ENCODE measurements at regions not wholly inside any gene's neighbourhood (a gene's known extent, or its start where the extent isn't known, plus 50 kb on each side); places are given as distances from the start of the nearest gene placed in this dataset.

GRCh38 chr7:82507365-82507975, 63.9 kb upstream of the CACNA2D1 start:
- H3K9me3 ChIP-seq (ENCODE audit: control insufficient read depth in 4 of 4, low read length in 3 of 4) = no peaks in the 10 kb centered on the region
- no peak for TF ChIP-seq GABPA (IDR thresholded peaks at IDR 0.05 in 1 of 2, conservative IDR thresholded peaks at IDR 0.05 in 1 of 2)
- TF ChIP-seq RAD21 (IDR thresholded peaks at IDR 0.05) = no peak
- TF ChIP-seq, protein P1, sequence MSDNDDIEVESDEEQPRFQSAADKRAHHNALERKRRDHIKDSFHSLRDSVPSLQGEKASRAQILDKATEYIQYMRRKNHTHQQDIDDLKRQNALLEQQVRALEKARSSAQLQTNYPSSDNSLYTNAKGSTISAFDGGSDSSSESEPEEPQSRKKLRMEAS (IDR thresholded peaks at IDR 0.05) = no peak
- TF ChIP-seq TAF1 (conservative IDR thresholded peaks at IDR 0.05) = no peak
- H3K27me3 ChIP-seq (ENCODE audit: control insufficient read depth in 4 of 4, insufficient read depth in 4 of 4, low read length in 3 of 4) = peaks cover 0 to 3% (median 0%) of the 10 kb centered on the region in 4 donors
- no peaks in the 10 kb centered on the region for H3K4me1 ChIP-seq (ENCODE audit: control insufficient read depth in 4 of 4, insufficient read depth in 4 of 4, low read length in 3 of 4)
- H3K4me3 ChIP-seq (ENCODE audit: low read depth in 1 of 3, low read length in 3 of 3) = no peak overlapping the region
- WGBS = 65% methylated on average over 13 of the region's 13 CpGs
- no peak overlapping the region for H3K27ac ChIP-seq (ENCODE audit: low read depth in 1 of 2, low read length in 2 of 2)
- no peak overlapping the region for H3K9ac ChIP-seq (ENCODE audit: low read depth in 1 of 2, low read length in 2 of 2)
- no peak for DNase-seq (ENCODE audit: low spot score)
- no peaks in the 10 kb centered on the region for H3K36me3 ChIP-seq (ENCODE audit: control insufficient read depth in 4 of 4, insufficient read depth in 3 of 4, low read depth in 1 of 4, low read length in 3 of 4)

GRCh38 chr7:82506702-82507101, 63.1 kb upstream of the CACNA2D1 start:
- WGBS = 76% methylated on average over 15 of the region's 15 CpGs
- no peaks in the 10 kb centered on the region for H3K36me3 ChIP-seq (ENCODE audit: control insufficient read depth in 4 of 4, insufficient read depth in 3 of 4, low read depth in 1 of 4, low read length in 3 of 4)
- H3K4me3 ChIP-seq (ENCODE audit: low read depth in 1 of 3, low read length in 3 of 3) = no peak overlapping the region
- no peak overlapping the region for H3K9ac ChIP-seq (ENCODE audit: low read depth in 1 of 2, low read length in 2 of 2)
- H3K27ac ChIP-seq (ENCODE audit: low read depth in 1 of 2, low read length in 2 of 2) = no peak overlapping the region
- peaks cover 0 to 3% (median 0%) of the 10 kb centered on the region in 4 donors for H3K27me3 ChIP-seq (ENCODE audit: control insufficient read depth in 4 of 4, insufficient read depth in 4 of 4, low read length in 3 of 4)
- TF ChIP-seq NR2F2 (IDR thresholded peaks at IDR 0.05) (no peak), FOXA2 (IDR thresholded peaks at IDR 0.05) (no peak), HNF4G (IDR thresholded peaks at IDR 0.05) (no peak), YY1 (IDR thresholded peaks at IDR 0.05) (no peak), ATF3 (IDR thresholded peaks at IDR 0.05) (no peak), TAF1 (conservative IDR thresholded peaks at IDR 0.05) (no peak), SP1 (IDR thresholded peaks at IDR 0.05) (no peak), EGR1 (IDR thresholded peaks at IDR 0.05; ENCODE audit: low read depth in 2 of 2) (no peak), FOXA1 (IDR thresholded peaks at IDR 0.05) (no peak), RAD21 (IDR thresholded peaks at IDR 0.05) (no peak), HNF4A (conservative IDR thresholded peaks at IDR 0.05) (no peak), RXRA (IDR thresholded peaks at IDR 0.05) (no peak), JUND (IDR thresholded peaks at IDR 0.05) (no peak)
- TF ChIP-seq, protein P2, sequence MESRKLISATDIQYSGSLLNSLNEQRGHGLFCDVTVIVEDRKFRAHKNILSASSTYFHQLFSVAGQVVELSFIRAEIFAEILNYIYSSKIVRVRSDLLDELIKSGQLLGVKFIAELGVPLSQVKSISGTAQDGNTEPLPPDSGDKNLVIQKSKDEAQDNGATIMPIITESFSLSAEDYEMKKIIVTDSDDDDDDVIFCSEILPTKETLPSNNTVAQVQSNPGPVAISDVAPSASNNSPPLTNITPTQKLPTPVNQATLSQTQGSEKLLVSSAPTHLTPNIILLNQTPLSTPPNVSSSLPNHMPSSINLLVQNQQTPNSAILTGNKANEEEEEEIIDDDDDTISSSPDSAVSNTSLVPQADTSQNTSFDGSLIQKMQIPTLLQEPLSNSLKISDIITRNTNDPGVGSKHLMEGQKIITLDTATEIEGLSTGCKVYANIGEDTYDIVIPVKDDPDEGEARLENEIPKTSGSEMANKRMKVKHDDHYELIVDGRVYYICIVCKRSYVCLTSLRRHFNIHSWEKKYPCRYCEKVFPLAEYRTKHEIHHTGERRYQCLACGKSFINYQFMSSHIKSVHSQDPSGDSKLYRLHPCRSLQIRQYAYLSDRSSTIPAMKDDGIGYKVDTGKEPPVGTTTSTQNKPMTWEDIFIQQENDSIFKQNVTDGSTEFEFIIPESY (IDR thresholded peaks at IDR 0.05) = no peak
- TF ChIP-seq, protein P3, sequence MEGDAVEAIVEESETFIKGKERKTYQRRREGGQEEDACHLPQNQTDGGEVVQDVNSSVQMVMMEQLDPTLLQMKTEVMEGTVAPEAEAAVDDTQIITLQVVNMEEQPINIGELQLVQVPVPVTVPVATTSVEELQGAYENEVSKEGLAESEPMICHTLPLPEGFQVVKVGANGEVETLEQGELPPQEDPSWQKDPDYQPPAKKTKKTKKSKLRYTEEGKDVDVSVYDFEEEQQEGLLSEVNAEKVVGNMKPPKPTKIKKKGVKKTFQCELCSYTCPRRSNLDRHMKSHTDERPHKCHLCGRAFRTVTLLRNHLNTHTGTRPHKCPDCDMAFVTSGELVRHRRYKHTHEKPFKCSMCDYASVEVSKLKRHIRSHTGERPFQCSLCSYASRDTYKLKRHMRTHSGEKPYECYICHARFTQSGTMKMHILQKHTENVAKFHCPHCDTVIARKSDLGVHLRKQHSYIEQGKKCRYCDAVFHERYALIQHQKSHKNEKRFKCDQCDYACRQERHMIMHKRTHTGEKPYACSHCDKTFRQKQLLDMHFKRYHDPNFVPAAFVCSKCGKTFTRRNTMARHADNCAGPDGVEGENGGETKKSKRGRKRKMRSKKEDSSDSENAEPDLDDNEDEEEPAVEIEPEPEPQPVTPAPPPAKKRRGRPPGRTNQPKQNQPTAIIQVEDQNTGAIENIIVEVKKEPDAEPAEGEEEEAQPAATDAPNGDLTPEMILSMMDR (IDR thresholded peaks at IDR 0.05; ENCODE audit: low read depth, low read length, missing input control) = no peak
- TF ChIP-seq, protein P1 (IDR thresholded peaks at IDR 0.05) = no peak
- no peaks in the 10 kb centered on the region for H3K9me3 ChIP-seq (ENCODE audit: control insufficient read depth in 4 of 4, low read length in 3 of 4)
- no peak for DNase-seq (ENCODE audit: low spot score)
- H3K4me1 ChIP-seq (ENCODE audit: control insufficient read depth in 4 of 4, insufficient read depth in 4 of 4, low read length in 3 of 4) = no peaks in the 10 kb centered on the region
